H9 (cell line): ENCODE measurements at regions not wholly inside any gene's neighbourhood (a gene's known extent, or its start where the extent isn't known, plus 50 kb on each side); places are given as distances from the start of the nearest gene placed in this dataset.

Experiments used
- DNase-seq: peaks from one replicate; pipeline ENCODE4 v3.0.0-alpha.2; 2017
- H2AFZ ChIP-seq: one replicate; pipeline ENCODE4 v1.6.1; 2013; ENCODE audit warnings: mild to moderate bottlenecking, low read length, control low read depth, moderate library complexity
- H2AK5ac ChIP-seq: 2 replicates; pipeline ENCODE4 v1.6.1; 2013; ENCODE audit warnings: low read length, control low read depth, mixed read lengths; ENCODE audit not compliant: insufficient read length
- H2BK120ac ChIP-seq: one replicate; pipeline ENCODE4 v1.6.1; 2013; ENCODE audit warnings: low read depth, mild to moderate bottlenecking, low read length, control low read depth, inconsistent platforms; ENCODE audit not compliant: poor library complexity, severe bottlenecking
- H2BK12ac ChIP-seq: 2 replicates; pipeline ENCODE4 v1.6.1; 2013; ENCODE audit warnings: low read length, control low read depth, mixed read lengths, low read depth; ENCODE audit not compliant: insufficient read length
- H2BK15ac ChIP-seq: 2 replicates; pipeline ENCODE4 v1.6.1; 2013; ENCODE audit warnings: low read depth, low read length, control low read depth
- H2BK20ac ChIP-seq: one replicate; pipeline ENCODE4 v1.6.1; 2013; ENCODE audit warnings: low read depth, mild to moderate bottlenecking, low read length, control low read depth, inconsistent platforms; ENCODE audit not compliant: poor library complexity, severe bottlenecking
- H2BK5ac ChIP-seq: 2 replicates; pipeline ENCODE4 v1.6.1; 2013; ENCODE audit warnings: low read length, control low read depth, mixed read lengths; ENCODE audit not compliant: insufficient read length
- H3K14ac ChIP-seq: 2 replicates; pipeline ENCODE4 v1.6.1; 2013; ENCODE audit warnings: low read length, control low read depth; ENCODE audit not compliant: insufficient read depth
- H3K18ac ChIP-seq: 2 replicates; pipeline ENCODE4 v1.6.1; 2013; ENCODE audit warnings: low read depth, mild to moderate bottlenecking, mixed read lengths, low read length, control low read depth; ENCODE audit not compliant: insufficient read length
- H3K23ac ChIP-seq: 2 replicates; pipeline ENCODE4 v1.6.1; 2013; ENCODE audit warnings: low read length, control low read depth, mixed read lengths, low read depth; ENCODE audit not compliant: insufficient read length
- H3K23me2 ChIP-seq: 2 replicates; pipeline ENCODE4 v1.6.1; 2013; ENCODE audit warnings: low read depth, mild to moderate bottlenecking, mixed read lengths, low read length, control low read depth; ENCODE audit not compliant: insufficient read length, poor library complexity, severe bottlenecking
- H3K27ac ChIP-seq: 2 replicates; pipeline ENCODE4 v1.5.1; 2013; ENCODE audit warnings: low read length, control low read depth, mixed read lengths, low read depth; ENCODE audit not compliant: insufficient read length
- H3K27me3 ChIP-seq: 2 replicates; pipeline ENCODE4 v1.6.1; 2013; ENCODE audit warnings: low read length, control low read depth, inconsistent platforms; ENCODE audit not compliant: insufficient read depth
- H3K4ac ChIP-seq: 2 replicates; pipeline ENCODE4 v1.6.1; 2013; ENCODE audit warnings: low read depth, mild to moderate bottlenecking, control low read depth, inconsistent platforms, low read length, moderate library complexity
- H3K4me1 ChIP-seq: 2 replicates; pipeline ENCODE4 v1.6.1; 2013; ENCODE audit warnings: low read length, control low read depth, inconsistent platforms; ENCODE audit not compliant: insufficient read depth
- H3K4me2 ChIP-seq: 2 replicates; pipeline ENCODE4 v1.6.1; 2013; ENCODE audit warnings: low read length, control low read depth, mixed read lengths; ENCODE audit not compliant: insufficient read length, insufficient read depth
- H3K56ac ChIP-seq: 2 replicates; pipeline ENCODE4 v1.6.1; 2013; ENCODE audit warnings: low read depth, mild to moderate bottlenecking, mixed read lengths, low read length, control low read depth; ENCODE audit not compliant: insufficient read length
- H3K79me1 ChIP-seq: 2 replicates; pipeline ENCODE4 v1.6.1; 2013; ENCODE audit warnings: low read depth, mild to moderate bottlenecking, moderate library complexity, low read length, control low read depth, inconsistent platforms; ENCODE audit not compliant: insufficient read depth, poor library complexity, severe bottlenecking
- H3K79me2 ChIP-seq: 2 replicates; pipeline ENCODE4 v1.6.1; 2013; ENCODE audit warnings: low read length, control low read depth, inconsistent platforms; ENCODE audit not compliant: insufficient read depth
- H3K9ac ChIP-seq: 2 replicates; pipeline ENCODE4 v1.6.1; 2013; ENCODE audit warnings: low read length, control low read depth, mixed read lengths; ENCODE audit not compliant: insufficient read length; ENCODE audit errors: extremely low read depth
- H3K9me3 ChIP-seq: one replicate; pipeline ENCODE4 v1.6.1; 2013; ENCODE audit warnings: low read depth, low read length, inconsistent platforms; ENCODE audit not compliant: control insufficient read depth
- H3T11ph ChIP-seq: one replicate; pipeline ENCODE4 v1.6.1; 2013; ENCODE audit warnings: mild to moderate bottlenecking, low read length, control low read depth, inconsistent platforms
- H4K20me1 ChIP-seq: one replicate; pipeline ENCODE4 v1.6.1; 2013; ENCODE audit not compliant: control insufficient read depth, insufficient read length, insufficient read depth
- H4K5ac ChIP-seq: 2 replicates; pipeline ENCODE4 v1.6.1; 2013; ENCODE audit warnings: low read depth, mild to moderate bottlenecking, mixed read lengths, low read length, control low read depth; ENCODE audit not compliant: insufficient read length
- H4K8ac ChIP-seq: replicated peaks from 2 replicates; pipeline ENCODE4 v1.6.1; 2013; ENCODE audit warnings: low read length, control low read depth, mixed read lengths, low read depth; ENCODE audit not compliant: insufficient read length
- H4K91ac ChIP-seq: 2 replicates; pipeline ENCODE4 v1.6.1; 2013; ENCODE audit warnings: low read depth, mild to moderate bottlenecking, moderate library complexity, mixed read lengths, low read length, control low read depth; ENCODE audit not compliant: insufficient read length
- H3K27ac Mint-ChIP-seq, 3 experiments: 2 replicates in 2 of 3; 3 replicates in 1 of 3; pipeline ENCODE4 v1.8.0; 2020 to 2021; ENCODE audit warnings: mixed read lengths in 3 of 3, mild to moderate bottlenecking in 1 of 3, moderate library complexity in 1 of 3
- H3K27me3 Mint-ChIP-seq: 2 replicates; pipeline ENCODE4 v1.8.0; 2021; ENCODE audit warnings: low read depth, mild to moderate bottlenecking, moderate library complexity, mixed read lengths
- H3K36me3 Mint-ChIP-seq, 3 experiments: 2 replicates in 2 of 3; 3 replicates in 1 of 3; pipeline ENCODE4 v1.8.0; 2020 to 2021; ENCODE audit warnings: low read depth in 3 of 3, mixed read lengths in 3 of 3; ENCODE audit not compliant: insufficient read depth in 1 of 3
- H3K4me1 Mint-ChIP-seq, 2 experiments: 2 replicates each; pipeline ENCODE4 v1.8.0; 2020; ENCODE audit warnings: mixed read lengths in 2 of 2
- H3K4me3 Mint-ChIP-seq, 2 experiments: 2 replicates in 1 of 2; 3 replicates in 1 of 2; pipeline ENCODE4 v1.8.0; 2020 to 2021; ENCODE audit warnings: mild to moderate bottlenecking in 2 of 2, mixed read lengths in 2 of 2, moderate library complexity in 1 of 2
- H3K9me3 Mint-ChIP-seq, 2 experiments: 2 replicates in 1 of 2; 3 replicates in 1 of 2; pipeline ENCODE4 v1.8.0; 2020; ENCODE audit warnings: mild to moderate bottlenecking in 2 of 2, mixed read lengths in 2 of 2, moderate library complexity in 1 of 2
- CTCF ChIP-seq: fragments of 200-600 bp; sonication (generic); conservative IDR thresholded peaks from 3 replicates; pipeline ENCODE4 v1.8.0; 2021; ENCODE audit warnings: antibody characterized with exemption, mild to moderate bottlenecking
- WGBS: extraction: QIAGEN DNeasy Blood & Tissue Kit; methylation state at CpG from one replicate; pipeline ENCODE4 v1.1.7; 2013; ENCODE audit warnings: missing lambda C conversion rate, low lambda C conversion rate, mixed read lengths; ENCODE audit not compliant: insufficient read length; ENCODE audit errors: extremely low coverage; 5-methylcytosine and 5-hydroxymethylcytosine counted together

- H4K20me1 ChIP-seq, result no peaks in the 10 kb centered on the region
- H3K56ac ChIP-seq, result no peak overlapping the region
- H3K4me1 Mint-ChIP-seq, result peaks cover 13 to 19% of the 10 kb centered on the region in 2 experiments
- no peak overlapping the region for H3K18ac ChIP-seq
- no peaks in the 10 kb centered on the region; a peak in 1 of 5 replicates for H3K9me3 Mint-ChIP-seq
- no peaks in the 10 kb centered on the region for H3K79me1 ChIP-seq
- H3K4me1 ChIP-seq, result no peaks in the 10 kb centered on the region
- no peak overlapping the region for H3K27ac ChIP-seq
- no peak overlapping the region for H4K91ac ChIP-seq
- no peaks in the 10 kb centered on the region for H3K23me2 ChIP-seq
- no peak for TF ChIP-seq CTCF
- peaks cover 25% of the 10 kb centered on the region for H3K27me3 Mint-ChIP-seq
- no peak overlapping the region for H3K14ac ChIP-seq
- H2BK120ac ChIP-seq, result no peak overlapping the region
- no peak overlapping the region for H3K4me3 Mint-ChIP-seq
- no peaks in the 10 kb centered on the region for H3K36me3 Mint-ChIP-seq
- H2BK5ac ChIP-seq, result no peak overlapping the region
- no peak overlapping the region for H3K4me2 ChIP-seq
- no CpG with 5 or more reads among the region's 7 CpGs for WGBS
- DNase-seq, result no peak
- H3K79me2 ChIP-seq, result no peaks in the 10 kb centered on the region
- H2AFZ ChIP-seq, result no peak overlapping the region
- H2BK15ac ChIP-seq, result no peak overlapping the region
- no peak overlapping the region for H2BK12ac ChIP-seq
- no peak overlapping the region for H3K4ac ChIP-seq
- no peak overlapping the region for H3K23ac ChIP-seq
- H2BK20ac ChIP-seq, result no peak overlapping the region
- H4K5ac ChIP-seq, result no peak overlapping the region
- H3T11ph ChIP-seq, result no peak overlapping the region
- H2AK5ac ChIP-seq, result no peak overlapping the region
- no peak overlapping the region for H3K27ac Mint-ChIP-seq
- no peaks in the 10 kb centered on the region for H3K9me3 ChIP-seq
- no peak overlapping the region for H3K9ac ChIP-seq
- H3K27me3 ChIP-seq, result no peaks in the 10 kb centered on the region
- H4K8ac ChIP-seq, result no peak overlapping the region
These were observed 132.8 kb downstream of the LAT start for GRCh38 chr16:29117631-29118030.
